ENCODE measurements at regions not wholly inside any gene's neighbourhood (a gene's known extent, or its start where the extent isn't known, plus 50 kb on each side); places are given as distances from the start of the nearest gene placed in this dataset.

GRCh38 chr22:22092101-22092500, 109.5 kb upstream of the TOP3B start:
- H3K36me3 Mint-ChIP-seq (ENCODE audit: low read depth): no peaks in the 10 kb centered on the region
- DNase-seq: no peak
- no peaks in the 10 kb centered on the region for H3K9me3 Mint-ChIP-seq
- H3K27me3 Mint-ChIP-seq: peaks cover 66% of the 10 kb centered on the region
- peaks cover 12% of the 10 kb centered on the region for H3K4me1 Mint-ChIP-seq (ENCODE audit: low read depth)
- no peak overlapping the region for H3K4me3 Mint-ChIP-seq
- no peak overlapping the region for H3K27ac Mint-ChIP-seq

GRCh38 chr22:22091400-22091878, 108.9 kb upstream of the TOP3B start:
- Mint-ChIP-seq H3K36me3 (ENCODE audit: low read depth) (no peaks in the 10 kb centered on the region), H3K9me3 (no peaks in the 10 kb centered on the region), H3K4me3 (no peak overlapping the region), H3K27ac (no peak overlapping the region), H3K4me1 (ENCODE audit: low read depth) (peaks cover 12% of the 10 kb centered on the region), H3K27me3 (peaks cover 62% of the 10 kb centered on the region)
- DNase-seq: no peak

GRCh38 chr22:22090650-22091399, 108.2 kb upstream of the TOP3B start:
- H3K9me3 Mint-ChIP-seq: no peaks in the 10 kb centered on the region
- H3K4me3 Mint-ChIP-seq: no peak overlapping the region
- H3K4me1 Mint-ChIP-seq (ENCODE audit: low read depth): peaks cover 12% of the 10 kb centered on the region
- DNase-seq: no peak
- H3K27me3 Mint-ChIP-seq: peaks cover 62% of the 10 kb centered on the region
- H3K36me3 Mint-ChIP-seq (ENCODE audit: low read depth): no peaks in the 10 kb centered on the region
- no peak overlapping the region for H3K27ac Mint-ChIP-seq

- peaks cover 53% of the 10 kb centered on the region for H3K27me3 Mint-ChIP-seq
- H3K4me3 Mint-ChIP-seq: no peak overlapping the region
- peaks cover 12% of the 10 kb centered on the region for H3K4me1 Mint-ChIP-seq (ENCODE audit: low read depth)
- DNase-seq: no peak
- no peak overlapping the region for H3K27ac Mint-ChIP-seq
- no peaks in the 10 kb centered on the region for H3K9me3 Mint-ChIP-seq
- H3K36me3 Mint-ChIP-seq (ENCODE audit: low read depth): no peaks in the 10 kb centered on the region
Measured at GRCh38 chr22:22089459-22090308, 107.1 kb upstream of the TOP3B start.

GRCh38 chr22:22088658-22089458, 106.3 kb upstream of the TOP3B start:
- H3K36me3 Mint-ChIP-seq (ENCODE audit: low read depth): no peaks in the 10 kb centered on the region
- H3K4me1 Mint-ChIP-seq (ENCODE audit: low read depth): peaks cover 12% of the 10 kb centered on the region
- H3K27me3 Mint-ChIP-seq: peaks cover 49% of the 10 kb centered on the region
- H3K27ac Mint-ChIP-seq: no peak overlapping the region
- no peaks in the 10 kb centered on the region for H3K9me3 Mint-ChIP-seq
- no peak for DNase-seq
- no peak overlapping the region for H3K4me3 Mint-ChIP-seq

GRCh38 chr22:22087854-22088657, 105.5 kb upstream of the TOP3B start:
- Mint-ChIP-seq H3K27ac (no peak overlapping the region), H3K27me3 (peaks cover 49% of the 10 kb centered on the region)

GRCh38 chr22:22086501-22087158, 104.0 kb upstream of the TOP3B start:
- Mint-ChIP-seq H3K9me3 (no peaks in the 10 kb centered on the region), H3K27me3 (peaks cover 46% of the 10 kb centered on the region), H3K27ac (no peak overlapping the region), H3K4me1 (ENCODE audit: low read depth) (no peaks in the 10 kb centered on the region), H3K4me3 (no peak overlapping the region), H3K36me3 (ENCODE audit: low read depth) (no peaks in the 10 kb centered on the region)
- DNase-seq: no peak

More at GRCh38 chr22:22087854-22088657, 105.5 kb upstream of the TOP3B start:
- DNase-seq: no peak
- no peaks in the 10 kb centered on the region for H3K36me3 Mint-ChIP-seq (ENCODE audit: low read depth)
- H3K4me1 Mint-ChIP-seq (ENCODE audit: low read depth): peaks cover 6% of the 10 kb centered on the region
- no peaks in the 10 kb centered on the region for H3K9me3 Mint-ChIP-seq
- no peak overlapping the region for H3K4me3 Mint-ChIP-seq

GRCh38 chr22:22085702-22086500, 103.3 kb upstream of the TOP3B start:
- H3K9me3 Mint-ChIP-seq: no peaks in the 10 kb centered on the region
- peaks cover 48% of the 10 kb centered on the region for H3K27me3 Mint-ChIP-seq
- H3K36me3 Mint-ChIP-seq (ENCODE audit: low read depth): no peaks in the 10 kb centered on the region
- H3K4me3 Mint-ChIP-seq: no peak overlapping the region
- no peak overlapping the region for H3K27ac Mint-ChIP-seq
- no peaks in the 10 kb centered on the region for H3K4me1 Mint-ChIP-seq (ENCODE audit: low read depth)
- DNase-seq: no peak

- Mint-ChIP-seq H3K4me3 (no peak overlapping the region), H3K27me3 (peaks cover 43% of the 10 kb centered on the region), H3K9me3 (no peaks in the 10 kb centered on the region), H3K27ac (no peak overlapping the region), H3K4me1 (ENCODE audit: low read depth) (no peaks in the 10 kb centered on the region), H3K36me3 (ENCODE audit: low read depth) (no peaks in the 10 kb centered on the region)
- no peak for DNase-seq
Measured at GRCh38 chr22:22084089-22084711, 101.6 kb upstream of the TOP3B start.

- H3K27ac Mint-ChIP-seq: no peak overlapping the region
- H3K4me3 Mint-ChIP-seq: no peak overlapping the region
Measured at GRCh38 chr22:22082960-22083359, 100.4 kb upstream of the TOP3B start.

GRCh38 chr22:22082229-22082835, 99.7 kb upstream of the TOP3B start:
- Mint-ChIP-seq H3K27ac (no peak overlapping the region), H3K4me1 (ENCODE audit: low read depth) (no peaks in the 10 kb centered on the region), H3K4me3 (no peak overlapping the region), H3K9me3 (no peaks in the 10 kb centered on the region), H3K36me3 (ENCODE audit: low read depth) (no peaks in the 10 kb centered on the region), H3K27me3 (peaks cover 36% of the 10 kb centered on the region)
- DNase-seq: no peak

More at GRCh38 chr22:22082960-22083359, 100.4 kb upstream of the TOP3B start:
- Mint-ChIP-seq H3K36me3 (ENCODE audit: low read depth) (no peaks in the 10 kb centered on the region), H3K27me3 (peaks cover 34% of the 10 kb centered on the region), H3K9me3 (no peaks in the 10 kb centered on the region), H3K4me1 (ENCODE audit: low read depth) (no peaks in the 10 kb centered on the region)
- no peak for DNase-seq

- Mint-ChIP-seq H3K4me1 (ENCODE audit: low read depth) (no peaks in the 10 kb centered on the region), H3K27ac (no peak overlapping the region), H3K27me3 (peaks cover 49% of the 10 kb centered on the region), H3K36me3 (ENCODE audit: low read depth) (no peaks in the 10 kb centered on the region), H3K9me3 (no peaks in the 10 kb centered on the region), H3K4me3 (no peak overlapping the region)
- no peak for DNase-seq
Measured at GRCh38 chr22:22080270-22080669, 97.7 kb upstream of the TOP3B start.
